ENCODE measurements at regions not wholly inside any gene's neighbourhood (a gene's known extent, or its start where the extent isn't known, plus 50 kb on each side); places are given as distances from the start of the nearest gene placed in this dataset.

DNA sequence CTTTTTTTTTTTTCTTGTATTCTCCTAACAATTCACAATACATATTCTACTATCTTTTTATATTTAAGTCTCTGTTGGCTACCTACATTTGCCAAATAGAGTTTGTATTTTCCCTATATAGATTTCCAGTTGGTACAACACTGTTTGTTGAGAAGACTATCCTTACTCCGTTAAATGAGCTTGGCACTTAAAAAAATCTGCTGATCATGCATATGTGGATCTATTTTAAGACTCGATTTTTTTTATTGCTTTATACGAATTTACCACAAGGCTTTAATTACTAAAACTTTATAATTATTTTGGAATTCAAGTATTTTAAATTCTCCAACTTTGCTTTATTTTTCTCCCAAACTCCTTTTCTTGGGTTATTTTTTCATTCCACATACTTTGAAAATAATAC lies 855.6 kb downstream of the C6orf118 start:
- DNase-seq (ENCODE audit: low read depth in 2 of 2) = no peak

GRCh38 chr6:164442572-164442971 lies 866.8 kb downstream of the C6orf118 start:
- no peak for DNase-seq (ENCODE audit: low read depth in 2 of 2)

DNA sequence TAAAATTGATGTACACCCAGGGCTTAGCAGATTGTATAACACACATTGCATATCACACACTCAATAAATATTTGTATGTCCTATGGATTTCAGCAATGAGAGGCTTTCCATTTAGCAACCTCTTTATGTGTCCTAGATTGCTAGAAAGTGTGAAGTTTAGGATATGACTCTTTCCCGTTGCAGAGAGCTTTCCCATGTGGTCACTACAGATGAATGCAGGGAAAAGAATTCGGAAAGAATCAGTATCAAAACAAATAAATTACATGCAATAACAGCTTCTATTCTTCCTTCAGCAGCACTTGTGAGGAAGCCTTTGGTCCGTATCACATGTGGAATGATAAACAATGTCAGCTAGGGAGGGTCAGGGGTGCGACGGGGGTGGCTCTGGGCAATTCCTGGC lies 870.1 kb downstream of the C6orf118 start:
- DNase-seq (ENCODE audit: low read depth in 2 of 2) = no peak

DNA sequence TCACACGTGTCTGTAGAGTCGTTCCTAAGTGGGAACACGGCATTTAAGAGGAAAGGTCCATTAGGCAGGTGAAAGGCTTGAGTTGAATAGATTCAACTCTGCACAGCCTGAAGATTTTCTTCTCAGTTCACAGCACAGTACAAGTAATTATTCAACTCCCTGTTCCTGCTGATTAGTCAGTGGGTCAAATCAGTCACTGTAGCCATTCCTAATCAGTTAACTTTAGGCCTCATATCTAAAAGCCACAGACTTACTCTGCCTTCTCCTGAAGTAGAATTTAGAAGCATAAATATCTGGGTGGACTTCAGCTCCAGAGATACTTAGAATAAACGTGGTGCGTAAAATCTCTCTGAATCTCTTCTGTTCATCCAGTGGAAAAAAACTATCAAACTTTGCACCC lies 872.4 kb downstream of the C6orf118 start:
- DNase-seq (ENCODE audit: low read depth in 2 of 2) = no peak

DNA sequence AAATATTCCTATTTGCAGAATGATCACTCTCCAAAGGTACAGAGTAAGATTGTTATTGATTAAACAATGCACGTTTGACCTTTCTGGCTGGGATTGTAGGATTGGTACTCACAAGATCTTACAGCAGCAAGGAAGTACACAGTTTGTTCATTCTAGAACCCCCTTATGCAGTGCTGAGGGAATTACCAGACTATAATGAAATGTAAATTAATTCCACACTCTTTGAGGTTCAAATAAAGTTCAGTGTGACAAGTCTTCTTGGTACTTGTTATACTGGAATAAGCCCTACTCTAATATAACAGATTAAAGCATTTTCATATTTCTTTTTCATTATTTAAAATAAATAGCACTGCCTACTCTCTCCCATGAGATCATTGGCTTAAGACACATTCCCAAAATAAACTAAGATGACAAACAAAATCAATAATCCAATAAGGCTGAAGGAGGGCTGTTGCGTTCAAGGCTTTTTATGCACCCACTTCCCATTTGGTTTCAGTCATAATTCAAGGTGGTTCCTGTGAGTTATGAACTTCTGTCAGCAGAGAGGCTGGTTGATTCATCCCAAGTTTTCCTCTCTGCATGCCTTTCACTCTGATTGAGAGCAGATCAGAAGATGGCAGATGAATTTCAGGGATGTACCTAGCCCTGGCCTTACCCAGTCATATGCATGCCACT lies 881.5 kb downstream of the C6orf118 start:
- no peak for DNase-seq (ENCODE audit: low read depth in 2 of 2)

- DNase-seq (ENCODE audit: low read depth in 2 of 2) = no peak
Measured at GRCh38 chr6:164424489-164424888, 884.9 kb downstream of the C6orf118 start.

DNA sequence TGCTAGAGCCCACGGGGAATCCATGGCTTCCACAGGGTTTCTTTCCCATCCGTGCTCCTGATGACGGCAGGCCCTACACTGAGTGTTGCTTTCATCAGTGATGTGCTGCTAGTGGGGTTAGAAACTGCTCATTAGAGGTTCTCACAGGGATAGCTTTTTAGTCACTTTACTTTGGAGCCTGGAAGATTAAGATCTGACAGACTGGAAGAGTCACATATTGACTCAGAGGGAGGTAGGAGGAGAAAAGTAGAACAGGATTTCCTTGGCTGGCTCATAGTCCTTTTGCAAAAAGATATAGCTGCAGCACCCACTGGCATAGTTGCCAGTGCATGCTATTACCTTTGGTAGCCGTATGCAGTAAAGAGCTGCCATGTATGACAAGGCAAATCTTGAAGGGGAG lies 890.3 kb downstream of the C6orf118 start:
- no peak for DNase-seq (ENCODE audit: low read depth in 2 of 2)

- DNase-seq (ENCODE audit: low read depth in 2 of 2) = no peak
Measured at GRCh38 chr6:164418262-164418588, 891.2 kb downstream of the C6orf118 start.

- DNase-seq (ENCODE audit: low read depth in 2 of 2) = no peak
Measured at GRCh38 chr6:164417537-164418261, 891.7 kb downstream of the C6orf118 start.

- no peak for DNase-seq (ENCODE audit: low read depth in 2 of 2)
Measured at GRCh38 chr6:164415832-164416563, 893.4 kb downstream of the C6orf118 start.

DNA sequence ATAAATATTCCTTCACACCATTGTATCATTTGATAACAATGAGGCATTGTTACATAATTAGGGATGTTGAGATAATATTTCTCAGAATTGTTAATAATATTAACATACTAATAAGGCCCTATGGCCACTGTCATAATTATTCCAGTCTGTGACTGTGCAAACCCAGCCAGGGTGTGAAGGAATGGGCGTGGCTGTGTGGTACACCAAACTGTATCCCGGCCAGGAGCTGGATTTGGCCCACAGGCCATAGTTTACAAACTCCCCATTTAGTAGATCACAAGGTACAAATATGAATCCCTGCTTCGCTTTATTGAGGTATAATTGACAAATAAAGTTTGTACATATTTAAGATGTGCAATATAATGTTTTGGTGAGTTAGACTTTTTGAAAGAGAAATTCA lies 894.7 kb downstream of the C6orf118 start:
- no peak for DNase-seq (ENCODE audit: low read depth in 2 of 2)

GRCh38 chr6:164412566-164412965 lies 896.8 kb downstream of the C6orf118 start:
- DNase-seq (ENCODE audit: low read depth in 2 of 2) = no peak

DNA sequence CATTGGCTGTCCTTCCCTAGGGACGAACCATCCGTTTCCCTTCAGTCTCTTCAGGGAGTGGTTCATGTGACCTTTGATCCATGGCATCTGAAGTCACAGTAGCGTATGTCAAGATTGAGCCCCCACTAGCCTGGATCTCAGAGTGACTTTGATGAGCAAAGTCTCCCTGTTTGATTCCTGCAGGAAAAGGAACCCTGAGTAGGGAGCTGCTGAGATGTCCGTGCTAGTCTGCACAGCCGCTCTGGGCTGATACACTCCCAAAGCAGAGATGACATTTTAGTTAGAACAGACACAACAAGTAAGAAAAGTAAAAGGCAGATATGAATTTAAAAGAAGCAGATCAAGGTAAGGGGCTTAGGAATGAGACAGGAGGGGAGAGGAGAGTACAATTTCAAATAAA lies 899.4 kb downstream of the C6orf118 start:
- DNase-seq (ENCODE audit: low read depth in 2 of 2) = no peak

GRCh38 chr6:164409309-164410009 lies 899.9 kb downstream of the C6orf118 start:
- no peak for DNase-seq (ENCODE audit: low read depth in 2 of 2)

DNA sequence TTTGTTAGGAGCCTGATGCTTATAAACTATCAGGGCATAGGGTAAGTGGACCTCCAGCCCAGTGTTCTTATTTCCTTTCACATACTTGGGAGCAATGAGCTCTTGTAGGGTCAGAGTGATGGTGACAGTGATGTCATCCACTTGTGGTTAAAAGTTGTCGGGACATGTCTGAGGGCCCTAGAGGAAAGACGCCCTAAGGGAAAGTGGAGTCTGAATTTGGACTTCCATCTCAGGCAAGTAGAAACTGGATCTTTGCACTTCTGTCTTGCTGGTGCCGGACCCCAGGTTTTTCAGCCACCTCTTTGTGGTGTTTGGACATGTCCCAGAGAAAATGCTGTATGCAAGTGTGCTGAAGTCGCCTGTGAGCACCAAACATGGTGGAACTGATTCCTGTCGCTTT lies 900.5 kb downstream of the C6orf118 start:
- DNase-seq (ENCODE audit: low read depth in 2 of 2) = no peak

GRCh38 chr6:164404812-164405488 lies 904.5 kb downstream of the C6orf118 start:
- DNase-seq (ENCODE audit: low read depth in 2 of 2) = no peak

DNA sequence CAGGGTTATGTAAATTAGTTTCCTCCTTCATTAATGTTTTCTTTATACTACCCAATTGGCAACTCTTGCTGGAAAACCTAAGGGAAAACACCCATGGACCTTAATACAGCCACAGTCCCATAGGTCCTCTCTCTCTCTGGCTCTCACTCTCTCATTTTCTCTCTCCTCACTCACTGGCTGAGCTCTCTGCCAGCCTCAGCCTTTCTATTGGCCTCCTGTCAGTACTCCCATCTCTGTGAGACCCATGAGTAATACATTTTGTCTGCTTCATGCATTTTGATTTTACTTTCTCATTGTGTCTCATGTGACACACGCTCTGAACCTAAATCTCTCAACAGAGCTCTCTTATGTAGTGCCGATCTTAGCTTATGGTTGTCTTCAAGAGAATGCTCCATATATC lies 907.5 kb downstream of the C6orf118 start:
- no peak for DNase-seq (ENCODE audit: low read depth in 2 of 2)

DNA sequence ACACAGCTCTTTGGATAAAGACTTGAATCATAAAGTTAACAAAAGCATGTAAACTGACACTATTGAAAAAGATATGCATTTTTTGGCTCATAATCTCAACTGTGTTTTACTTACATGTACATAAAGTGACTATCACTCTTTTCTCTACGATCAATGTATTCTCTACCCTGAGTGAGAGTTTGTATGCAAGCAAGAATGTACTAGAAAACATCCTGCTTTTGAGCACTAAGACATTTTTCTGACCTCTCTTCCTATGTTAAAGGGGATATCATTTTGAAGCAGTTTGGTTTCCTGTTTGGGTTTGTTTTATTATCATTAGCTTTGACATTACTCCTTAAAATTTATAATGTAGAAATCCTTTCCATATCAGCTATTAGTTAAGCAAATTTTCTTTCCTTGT lies 910.8 kb downstream of the C6orf118 start:
- DNase-seq (ENCODE audit: low read depth in 2 of 2) = no peak

DNA sequence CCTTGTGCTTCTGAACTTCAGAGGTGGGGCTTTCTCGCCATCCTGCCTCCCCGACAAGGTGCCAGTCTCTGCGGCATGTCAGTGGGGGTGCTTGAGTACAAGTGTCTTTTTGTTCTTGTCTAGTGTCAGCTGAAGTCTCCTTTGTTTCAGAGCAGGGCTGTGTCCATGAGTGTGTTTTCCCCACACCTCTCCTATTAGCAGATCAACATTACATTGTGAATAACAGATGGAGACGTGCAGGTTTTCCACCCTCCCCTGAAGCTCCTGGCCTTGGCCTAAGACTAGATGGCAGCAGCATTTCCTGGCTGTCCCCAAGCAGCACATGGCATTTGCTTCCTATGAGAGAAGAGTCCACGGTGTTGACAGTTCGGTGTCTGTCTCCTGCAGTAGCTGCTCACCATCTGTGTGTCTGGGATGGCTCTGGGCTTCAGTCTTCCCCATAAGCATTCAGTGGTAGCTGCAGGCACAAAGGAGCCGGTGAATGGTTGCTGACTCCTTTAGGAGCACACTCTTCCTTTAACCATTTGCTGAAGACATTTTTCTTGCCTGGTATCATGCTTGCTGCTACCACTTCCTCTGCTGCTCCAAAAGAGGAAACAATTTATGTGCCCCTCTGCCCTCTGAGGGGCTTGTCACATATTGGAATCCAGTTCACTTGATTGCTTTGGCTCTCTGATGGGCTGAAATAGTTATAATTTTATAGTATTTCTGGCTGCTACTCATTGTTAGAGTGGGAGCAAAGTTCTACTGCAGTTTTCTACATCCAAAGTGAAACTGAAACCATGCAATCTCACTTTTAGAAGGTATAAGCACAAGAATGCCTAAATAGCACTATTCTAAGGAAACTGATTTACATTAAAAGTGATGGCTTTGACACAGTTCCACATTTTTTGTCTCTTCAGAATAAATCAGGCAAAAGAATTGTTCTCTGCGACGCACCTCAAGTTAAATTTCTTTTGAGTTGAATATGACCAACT lies 913.0 kb downstream of the C6orf118 start:
- DNase-seq (ENCODE audit: low read depth in 2 of 2) = no peak

DNA sequence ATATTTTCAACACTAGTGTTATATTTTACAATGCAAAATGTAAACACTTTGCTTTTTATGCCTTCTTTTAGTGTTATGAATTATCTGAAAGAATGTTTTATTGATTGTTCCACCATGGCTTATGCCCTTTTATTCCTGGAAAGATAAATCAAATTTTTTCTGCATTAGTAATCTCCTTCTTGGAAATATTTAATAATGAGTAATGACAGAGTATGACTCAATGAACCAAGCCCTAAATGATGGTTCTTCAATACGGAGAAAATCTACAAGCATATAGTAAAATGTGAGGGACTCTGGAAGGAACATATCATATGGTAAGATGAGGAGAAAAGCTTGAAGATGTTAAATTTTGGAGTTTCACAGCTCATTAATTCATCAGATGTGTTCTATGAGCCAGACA lies 929.6 kb downstream of the C6orf118 start:
- DNase-seq (ENCODE audit: low read depth in 2 of 2) = no peak

- no peak for DNase-seq (ENCODE audit: low read depth in 2 of 2)
Measured at GRCh38 chr6:164378330-164378729, 931.1 kb downstream of the C6orf118 start.
